DMS 273 (cell line): ENCODE measurements at regions not wholly inside any gene's neighbourhood (a gene's known extent, or its start where the extent isn't known, plus 50 kb on each side); places are given as distances from the start of the nearest gene placed in this dataset.
"Not testable (repeated sequence)": the region's sequence is repeated elsewhere in the genome, so short reads cannot be mapped to it uniquely, and the experiment has no call there.

Experiments
- DNase-seq: peaks from one replicate; lab custom pipeline; 2025; ENCODE audit not compliant: unreplicated experiment; lab: John Stamatoyannopoulos, UW

GRCh38 chr3:32042867-32043266 lies 61.3 kb downstream of the ZNF860 start:
- DNase-seq, result not testable (repeated sequence)

- DNase-seq, result peak; percentile 94
Observed at GRCh38 chr3:32045091-32045915, 61.1 kb upstream of the GPD1L start.

DNA sequence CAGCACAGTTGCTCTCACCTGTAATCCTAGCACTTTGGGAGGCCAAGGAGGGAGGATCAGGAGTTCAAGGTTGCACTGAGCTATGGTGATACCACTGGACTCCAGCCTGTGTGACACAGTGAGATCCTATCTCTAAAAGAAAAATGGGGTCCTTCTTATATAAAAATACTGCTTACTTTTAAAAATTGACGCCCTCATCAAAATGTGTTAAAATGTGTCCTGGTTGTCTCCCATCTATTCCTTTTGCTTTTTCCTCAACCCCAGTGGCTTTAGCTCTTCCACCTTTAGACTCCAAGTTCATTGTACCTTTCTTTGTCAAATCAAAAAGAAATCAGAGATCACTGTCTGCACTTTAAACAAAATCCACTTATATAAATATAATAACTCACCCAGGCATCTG lies 60.3 kb upstream of the GPD1L start:
- no peak for DNase-seq

GRCh38 chr3:32048487-32049182 lies 57.8 kb upstream of the GPD1L start:
- no peak for DNase-seq

GRCh38 chr3:32049916-32050315 lies 56.5 kb upstream of the GPD1L start:
- no peak for DNase-seq

DNA sequence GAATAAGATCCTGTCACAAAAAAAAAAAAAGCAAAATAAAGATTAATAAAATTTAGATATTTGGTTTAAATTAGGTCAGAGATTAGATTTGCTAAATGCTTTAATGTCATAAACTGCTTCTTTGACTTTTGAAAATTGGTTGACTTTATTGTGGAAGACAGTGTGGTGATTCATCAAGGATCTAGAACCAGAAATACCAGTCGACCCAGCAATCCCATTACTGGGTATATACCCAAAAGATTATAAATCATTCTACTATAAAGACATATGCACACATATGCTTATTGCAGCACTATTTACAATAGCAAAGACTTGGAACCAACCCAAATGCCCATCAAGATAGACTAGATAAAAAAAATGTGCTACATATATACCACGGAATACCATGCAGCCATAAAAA lies 54.2 kb upstream of the GPD1L start:
- not testable (repeated sequence) for DNase-seq

GRCh38 chr3:32052851-32053250 lies 53.6 kb upstream of the GPD1L start:
- DNase-seq, result not testable (repeated sequence)

DNA sequence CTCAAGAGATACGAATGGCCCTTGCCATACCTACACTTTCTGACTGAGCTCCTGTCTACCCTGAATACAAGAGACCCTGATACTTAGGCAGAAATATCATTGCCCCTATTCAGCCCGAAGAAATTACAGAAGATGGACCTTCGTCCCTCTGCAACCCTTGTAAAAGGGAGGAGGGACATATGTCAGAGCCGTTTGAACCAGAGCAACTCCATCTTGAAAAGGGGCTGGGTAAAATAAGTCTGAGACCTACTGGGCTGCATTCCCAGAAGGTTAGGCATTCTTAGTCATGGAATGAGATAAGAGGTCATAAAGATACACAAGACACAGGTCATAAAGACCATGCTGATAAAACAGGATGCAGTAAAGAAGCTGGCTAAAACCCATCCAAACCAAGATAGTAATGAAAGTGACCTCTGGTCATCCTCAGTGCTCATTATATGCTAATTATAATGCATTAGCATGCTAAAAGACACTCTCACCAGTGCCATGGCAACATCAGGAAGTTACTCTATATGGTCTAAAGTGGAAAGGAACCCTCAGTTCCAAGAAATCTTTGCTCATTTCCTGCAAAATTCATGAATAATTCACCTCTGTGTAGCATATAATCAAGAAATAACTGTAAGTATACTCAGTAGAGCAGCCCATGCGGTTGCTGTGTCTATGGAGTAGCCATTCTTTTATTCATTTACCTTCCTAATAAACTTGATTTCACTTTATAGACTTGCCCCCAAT lies 49.7 kb upstream of the GPD1L start:
- DNase-seq, result no peak
